ENCODE measurements at regions not wholly inside any gene's neighbourhood (a gene's known extent, or its start where the extent isn't known, plus 50 kb on each side); places are given as distances from the start of the nearest gene placed in this dataset.
A peak's percentile ranks its signal among the peaks of the same experiment; 100 is the strongest.

DNA sequence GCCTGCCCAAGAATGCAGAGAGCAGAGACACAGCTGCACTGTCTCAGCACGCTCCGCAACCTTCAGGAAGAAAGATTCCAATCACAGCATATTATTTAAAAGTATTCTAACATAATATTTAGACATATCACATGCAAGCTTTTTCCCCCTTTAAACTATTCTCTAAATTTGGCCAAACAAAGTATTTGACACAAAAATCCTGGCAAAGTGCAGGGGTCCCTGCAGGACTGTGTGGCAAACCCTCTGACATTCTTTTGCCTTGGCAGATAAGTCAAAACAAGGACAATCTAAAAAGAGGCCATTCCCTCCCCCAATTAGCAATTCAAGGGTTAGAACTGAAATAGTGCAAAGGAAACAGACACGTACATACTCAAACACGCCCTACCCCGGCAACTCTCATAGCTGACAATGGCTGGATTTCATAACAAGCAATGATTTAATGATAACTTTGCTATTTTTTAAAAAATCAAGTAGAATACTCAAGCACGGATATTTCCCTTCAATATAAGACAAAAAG, 225.3 kb downstream of the MRPL39 start:
- no peak for DNase-seq

DNA sequence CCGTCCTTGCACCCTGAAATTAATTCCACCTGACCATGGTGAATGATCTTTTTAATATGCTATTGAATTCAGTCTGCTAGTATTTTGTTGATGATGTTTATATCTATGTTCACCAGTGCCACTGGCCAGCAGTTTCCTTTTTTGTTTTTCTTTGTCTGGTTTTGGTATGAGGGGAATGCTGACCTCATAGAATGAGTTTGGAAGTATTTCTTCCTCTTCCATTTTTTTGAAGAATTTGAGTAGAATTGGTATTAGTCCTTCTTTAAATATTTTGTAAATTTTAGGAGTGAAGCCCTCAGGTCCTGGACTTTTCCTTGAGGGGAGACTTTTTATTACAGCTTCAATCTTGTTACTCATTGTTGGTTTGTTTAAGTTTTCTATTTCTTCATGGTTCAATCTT, 231.6 kb downstream of the MRPL39 start:
- DNase-seq, result peak in 1 of 3 donors; percentile 7

DNA sequence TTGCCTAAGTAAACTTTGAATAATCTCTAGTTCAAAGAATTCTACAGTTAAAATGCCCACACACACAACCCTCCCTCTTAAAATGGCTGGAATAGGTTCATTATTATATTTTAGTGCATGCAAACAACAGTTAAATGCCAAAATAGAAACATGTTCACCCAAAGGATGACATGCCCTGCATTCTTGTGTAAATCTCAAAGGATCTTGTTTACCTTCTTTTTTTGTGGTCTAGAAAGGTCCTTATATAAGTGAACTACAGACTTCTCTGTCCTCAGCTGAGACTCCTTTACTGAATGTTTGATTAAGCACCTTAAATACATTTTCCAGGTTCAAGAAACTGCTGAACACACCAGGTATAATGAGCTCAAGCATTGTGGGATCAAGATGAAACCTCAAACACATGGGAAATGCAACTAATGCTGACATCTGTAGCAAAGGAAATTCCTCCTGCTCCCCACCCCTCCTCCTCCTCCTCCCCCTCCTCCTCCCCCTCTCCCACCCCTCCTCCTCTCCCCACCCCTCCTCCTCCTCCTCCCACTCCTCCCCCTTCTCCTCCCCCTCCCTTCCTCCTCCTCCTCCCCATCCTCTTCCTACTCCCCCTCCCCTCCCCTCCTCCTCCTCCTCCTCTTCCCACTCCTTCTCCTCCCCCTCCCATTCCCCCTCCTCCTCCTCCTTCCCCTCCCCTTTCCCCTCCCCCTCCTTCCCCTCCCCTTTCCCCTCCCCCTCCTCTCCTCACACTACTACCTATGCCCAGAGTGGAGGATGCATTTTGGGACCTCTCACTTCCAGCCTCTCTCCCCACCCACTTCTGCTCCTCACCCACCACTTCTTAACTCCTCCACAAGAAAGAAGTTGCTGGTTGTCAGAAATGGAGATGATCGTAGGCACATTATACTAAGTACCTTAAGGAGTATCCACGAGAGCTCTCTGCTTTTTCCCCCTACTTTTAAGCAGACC, 233.9 kb downstream of the MRPL39 start:
- DNase-seq, result no peak

DNA sequence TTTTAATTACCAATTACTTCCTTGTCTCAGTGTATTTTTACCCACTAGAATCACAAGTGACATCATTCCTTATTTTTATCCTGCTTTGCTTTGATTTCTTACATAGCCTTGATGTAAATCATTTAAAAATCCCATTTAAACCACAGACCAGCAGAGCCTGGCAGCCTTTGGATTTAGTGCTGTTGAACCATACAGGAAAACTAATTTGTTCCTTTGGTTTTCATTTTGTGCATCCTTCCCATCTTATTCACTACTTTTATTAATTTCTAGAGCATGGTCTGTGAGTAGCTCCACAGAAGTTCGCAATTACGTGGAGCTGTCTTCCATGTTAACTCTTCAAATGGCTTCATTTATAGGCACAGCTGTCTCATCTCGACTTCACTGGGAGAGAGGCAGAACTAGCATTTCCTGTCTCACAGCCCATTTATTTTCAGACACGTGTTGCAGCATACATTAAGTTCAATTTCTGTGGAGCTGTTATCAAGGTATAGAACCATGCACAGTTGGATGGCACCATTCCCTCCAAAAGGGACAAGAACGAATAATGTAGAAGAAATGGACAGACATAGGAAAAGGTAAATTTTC, 235.3 kb downstream of the MRPL39 start:
- peak in 1 of 3 donors; percentile 21 for DNase-seq

DNA sequence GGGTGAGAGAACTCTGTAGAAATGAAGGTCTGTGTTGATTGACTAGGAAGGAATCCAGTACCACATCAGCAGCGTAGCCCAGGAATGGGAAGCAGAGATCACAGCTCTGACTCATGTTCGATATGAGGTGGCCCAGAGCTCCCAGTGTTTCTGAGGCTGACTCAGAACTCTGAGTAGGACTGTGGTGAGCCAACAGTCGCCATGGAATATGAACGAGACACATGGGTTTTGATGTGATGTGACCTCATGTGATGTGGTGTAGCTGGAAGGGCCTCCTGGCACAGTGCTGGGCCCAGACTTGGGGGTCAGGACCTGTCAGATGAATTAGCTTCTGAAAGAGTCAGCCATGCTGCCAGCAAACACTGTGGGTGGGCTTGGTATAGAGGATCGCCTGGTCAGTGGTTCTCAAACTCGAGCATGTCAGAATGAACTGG, 237.0 kb downstream of the MRPL39 start:
- DNase-seq, result peak in 1 of 3 donors; percentile 96

DNA sequence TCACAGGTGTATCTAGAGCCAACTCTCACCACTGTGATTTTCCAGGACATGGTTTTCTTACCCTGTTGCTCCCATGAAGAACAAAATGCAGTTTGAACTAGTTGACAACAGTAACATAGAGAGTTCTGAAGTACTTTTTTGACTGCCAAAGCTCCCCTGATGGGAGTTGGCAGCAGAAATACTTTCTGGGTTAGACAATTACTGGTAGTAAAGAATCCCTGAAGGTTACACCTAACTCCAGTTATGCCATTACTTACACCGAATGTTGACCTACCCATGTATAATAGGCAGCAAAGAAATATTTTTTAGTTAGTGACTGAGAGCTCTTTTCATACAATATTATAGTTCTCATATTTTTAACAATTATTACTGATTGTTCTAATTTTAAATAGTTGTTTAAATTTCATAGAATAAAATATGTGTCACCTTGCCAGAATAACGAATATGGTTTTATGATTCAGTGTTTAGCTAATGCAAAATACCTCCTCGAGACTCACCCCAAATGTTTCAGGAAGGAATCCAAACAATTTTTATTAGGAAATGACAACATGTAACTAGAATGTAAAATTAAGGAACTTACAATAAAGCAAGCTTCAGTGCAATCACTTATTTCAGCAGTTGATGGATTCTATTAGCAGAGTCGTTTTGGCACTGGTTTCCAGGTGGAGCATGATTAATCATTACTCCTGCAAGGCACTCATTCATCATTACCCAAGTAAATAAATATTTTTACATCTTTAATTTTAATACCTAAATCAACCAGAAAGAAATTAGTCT, 237.6 kb downstream of the MRPL39 start:
- DNase-seq, result peak in 1 of 3 donors; percentile 72

DNA sequence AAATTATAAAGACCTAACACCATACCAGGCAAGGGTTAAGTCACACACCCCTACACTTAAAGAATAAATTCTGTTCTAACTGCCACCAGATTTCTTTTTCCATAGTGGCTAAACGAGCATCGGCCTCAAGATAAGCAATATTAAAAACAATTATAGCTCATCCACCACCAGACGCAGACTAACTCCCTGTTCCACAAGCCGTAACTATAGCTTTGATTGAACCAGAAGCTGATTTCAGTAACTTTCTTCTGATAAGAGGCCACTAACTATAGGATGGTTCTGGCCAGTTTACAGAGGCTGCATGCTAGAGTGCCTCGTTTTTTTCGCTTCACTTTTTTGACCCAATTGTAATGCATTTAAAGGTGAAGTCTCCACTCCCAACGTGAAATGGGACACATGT, 238.8 kb downstream of the MRPL39 start:
- DNase-seq, result no peak

DNA sequence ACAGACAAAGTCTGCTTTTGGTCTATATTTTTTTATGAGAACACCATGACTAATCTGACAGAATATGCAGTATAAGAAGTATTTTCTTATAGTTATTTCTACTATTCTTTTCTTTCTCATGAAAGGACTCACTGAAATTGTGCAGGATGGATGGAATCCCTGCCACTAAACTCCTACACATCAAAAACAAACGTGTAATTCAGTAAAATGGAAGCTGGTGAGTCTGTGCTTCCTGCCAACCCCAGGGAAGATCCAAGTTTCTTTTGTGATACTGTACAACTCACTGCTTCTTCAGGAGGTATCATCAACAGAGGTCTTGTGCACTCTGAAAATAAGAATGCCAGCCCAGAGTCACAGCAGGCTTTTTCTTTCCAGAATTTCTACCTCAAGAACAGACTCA, 241.2 kb downstream of the MRPL39 start:
- no peak for DNase-seq

DNA sequence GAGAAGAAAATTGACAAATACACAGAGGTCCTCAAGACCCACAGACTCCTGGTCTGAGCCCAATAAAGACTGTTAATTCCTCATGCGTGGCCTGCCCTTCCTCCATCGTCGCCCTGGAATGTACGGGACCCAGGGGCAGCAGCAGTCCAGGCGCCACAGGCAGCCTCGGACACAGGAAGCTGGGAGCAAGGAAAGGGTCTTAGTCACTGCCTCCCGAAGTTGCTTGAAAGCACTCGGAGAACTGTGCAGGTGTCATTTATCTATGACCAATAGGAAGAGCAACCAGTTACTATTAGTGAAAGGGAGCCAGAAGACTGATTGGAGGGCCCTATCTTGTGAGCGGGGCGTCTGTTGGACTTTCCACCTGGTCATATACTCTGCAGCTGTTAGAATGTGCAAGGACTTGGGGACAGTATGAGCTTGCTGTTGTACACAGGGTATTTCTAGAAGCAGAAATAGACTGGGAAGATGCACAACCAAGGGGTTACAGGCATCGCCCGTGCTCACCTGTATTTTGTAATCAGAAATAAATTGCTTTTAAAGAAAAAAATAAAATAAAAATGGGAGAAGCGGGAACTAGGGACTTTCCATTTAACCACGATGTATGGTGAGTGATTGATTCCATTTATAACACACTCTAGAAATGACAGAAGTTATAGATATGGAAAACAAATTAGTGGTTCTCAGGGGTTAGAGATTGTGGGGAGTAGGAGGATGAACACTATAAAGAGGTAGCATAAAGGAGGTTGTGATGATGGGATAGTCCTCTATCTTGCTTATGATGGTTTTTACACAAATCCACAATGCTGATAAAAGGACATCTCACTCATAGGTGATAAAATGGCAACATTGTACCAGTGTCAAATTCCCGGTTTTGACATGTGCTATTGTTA, 244.7 kb downstream of the MRPL39 start:
- no peak for DNase-seq

DNA sequence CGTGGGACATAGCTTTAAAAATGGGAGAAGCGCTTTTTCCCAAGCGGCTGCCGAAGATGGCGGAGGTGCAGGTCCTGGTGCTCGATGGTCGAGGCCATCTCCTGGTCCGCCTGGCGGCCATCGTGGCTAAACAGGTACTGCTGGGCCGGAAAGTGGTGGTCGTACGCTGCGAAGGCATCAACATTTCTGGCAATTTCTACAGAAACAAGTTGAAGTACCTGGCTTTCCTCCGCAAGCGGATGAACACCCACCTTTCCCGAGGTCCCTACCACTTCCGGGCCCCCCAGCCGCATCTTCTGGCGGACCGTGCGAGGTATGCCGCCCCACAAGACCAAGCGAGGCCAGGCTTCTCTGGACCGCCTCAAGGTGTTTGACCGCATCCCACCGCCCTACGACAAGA, 245.5 kb downstream of the MRPL39 start:
- DNase-seq, result no peak

DNA sequence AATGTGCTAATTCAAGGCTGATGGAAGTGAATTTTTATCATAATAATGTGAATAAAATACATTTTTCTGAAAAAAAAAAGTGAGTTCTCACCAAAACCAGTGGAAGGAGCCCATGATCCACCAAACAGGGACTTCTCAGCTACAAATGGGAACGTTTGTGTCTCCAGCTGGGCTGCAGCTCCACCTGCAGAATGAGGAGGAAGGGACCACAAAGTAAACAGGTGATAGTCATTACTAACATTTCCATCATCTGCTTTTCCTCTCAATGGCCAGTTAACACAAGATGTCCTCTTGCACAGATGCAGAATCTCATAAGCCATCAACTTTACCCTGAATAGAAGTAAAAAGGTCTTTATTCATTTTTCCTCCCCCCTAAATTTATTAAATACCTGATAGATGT, 246.2 kb downstream of the MRPL39 start:
- DNase-seq, result no peak

DNA sequence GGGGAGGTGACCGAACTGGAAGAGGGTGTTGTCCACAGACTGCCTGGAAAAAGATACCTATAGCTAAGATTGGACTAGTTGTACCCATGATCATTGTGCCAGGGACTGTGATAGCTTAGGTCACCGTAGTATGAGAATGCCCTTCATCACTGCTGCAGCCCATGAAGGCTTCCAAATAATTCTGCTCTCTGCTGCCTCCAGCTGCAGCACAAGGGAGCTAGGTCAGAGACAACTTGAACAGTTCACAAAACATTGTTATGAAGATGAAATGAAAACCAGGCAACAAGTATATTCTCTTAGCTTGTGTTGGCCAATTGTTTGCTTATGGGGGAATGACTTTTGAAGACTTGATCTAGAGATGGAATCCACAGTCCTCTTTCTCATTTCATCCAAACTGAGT, 246.7 kb downstream of the MRPL39 start:
- no peak for DNase-seq

DNA sequence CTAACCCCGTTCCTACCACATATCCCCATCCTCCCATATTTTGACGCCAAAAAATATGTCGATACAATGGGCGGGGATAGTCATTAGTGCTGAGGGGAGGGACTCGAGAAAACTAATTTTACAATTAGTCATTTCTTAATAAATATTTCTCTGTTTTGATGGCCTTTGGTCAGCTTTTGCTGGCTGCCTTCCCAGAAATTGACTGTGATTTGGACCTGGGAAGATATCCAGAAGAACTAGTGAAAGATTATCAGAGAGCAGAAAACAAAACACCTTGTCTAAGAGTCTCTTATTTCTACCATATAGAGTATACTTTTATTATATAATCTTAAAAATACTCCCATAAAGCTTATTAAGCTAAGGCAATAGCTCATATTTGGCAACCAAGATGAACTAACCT, 247.6 kb downstream of the MRPL39 start:
- no peak for DNase-seq

DNA sequence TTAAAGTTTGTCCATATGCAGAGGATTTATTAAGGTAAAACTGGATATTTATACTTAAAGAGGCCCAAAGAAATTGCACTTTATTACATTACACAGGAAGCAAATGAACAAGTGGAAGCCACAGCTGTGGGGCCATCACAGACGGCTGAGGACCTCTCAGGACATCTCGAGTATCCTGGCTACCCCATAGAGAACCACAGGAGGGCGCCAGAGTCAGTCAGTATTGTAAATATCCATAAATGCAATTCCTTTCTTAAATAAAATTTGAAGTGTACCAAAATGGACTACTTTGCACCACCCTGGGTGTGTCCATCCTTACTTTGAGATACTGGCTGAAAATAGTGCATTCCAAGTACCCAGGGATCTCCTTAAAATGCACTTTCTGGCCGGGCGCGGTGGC, 257.2 kb downstream of the MRPL39 start:
- no peak for DNase-seq

DNA sequence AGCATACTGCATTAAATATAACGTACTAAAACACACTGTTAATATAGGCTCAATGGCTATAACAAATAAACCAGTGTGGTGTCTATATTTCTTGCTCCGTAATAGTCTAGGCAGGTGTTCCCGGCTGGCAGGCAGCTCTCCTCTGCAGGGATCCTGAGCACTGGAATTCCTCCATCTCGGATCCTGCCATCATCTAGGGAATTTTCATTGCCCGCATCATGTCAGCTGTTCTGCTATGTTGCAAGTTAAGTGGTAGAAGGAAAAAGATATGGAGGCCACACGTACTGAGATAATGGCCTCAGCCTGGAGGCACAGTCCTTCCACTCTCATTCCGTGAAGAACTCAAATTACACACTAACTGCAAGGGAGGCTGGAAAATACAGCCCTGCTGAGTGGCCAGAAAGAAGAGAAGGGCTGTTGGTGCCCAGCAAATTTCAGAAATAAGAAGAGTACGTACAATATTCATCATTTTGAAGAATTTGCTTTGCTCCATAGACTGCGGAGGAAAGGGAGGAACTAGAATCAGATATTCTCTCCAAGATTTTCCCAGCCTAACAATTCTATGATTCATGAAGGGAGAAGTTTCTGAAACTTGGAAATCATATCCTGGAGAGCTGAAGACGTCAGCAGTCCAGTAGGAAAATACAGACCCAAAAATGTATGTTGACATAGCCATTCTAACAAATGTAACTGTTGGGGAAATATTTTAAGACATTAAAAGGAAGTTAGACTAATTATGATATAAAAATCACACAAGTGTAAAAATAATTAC, 263.3 kb downstream of the MRPL39 start:
- DNase-seq, result no peak

DNA sequence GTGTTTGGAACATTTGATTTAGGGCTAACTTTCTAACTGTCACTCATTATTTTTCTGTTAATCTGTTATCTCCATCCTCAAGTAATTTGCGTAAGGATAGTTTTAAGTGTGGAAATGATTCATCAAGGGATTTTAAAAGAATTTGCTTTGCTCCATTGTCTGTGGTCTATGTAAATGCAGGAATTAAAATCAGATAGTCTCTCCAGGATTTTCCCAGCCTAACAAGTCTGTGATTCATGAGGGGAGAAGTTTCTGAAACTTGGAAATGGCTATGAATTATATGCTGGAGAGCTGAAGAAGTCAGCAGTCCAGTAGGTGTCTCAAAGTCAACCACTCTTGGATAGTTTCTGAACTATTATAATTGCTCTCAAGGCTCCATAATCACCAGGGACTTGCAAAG, 264.5 kb downstream of the MRPL39 start:
- peak in 1 of 3 donors; percentile 68 for DNase-seq

DNA sequence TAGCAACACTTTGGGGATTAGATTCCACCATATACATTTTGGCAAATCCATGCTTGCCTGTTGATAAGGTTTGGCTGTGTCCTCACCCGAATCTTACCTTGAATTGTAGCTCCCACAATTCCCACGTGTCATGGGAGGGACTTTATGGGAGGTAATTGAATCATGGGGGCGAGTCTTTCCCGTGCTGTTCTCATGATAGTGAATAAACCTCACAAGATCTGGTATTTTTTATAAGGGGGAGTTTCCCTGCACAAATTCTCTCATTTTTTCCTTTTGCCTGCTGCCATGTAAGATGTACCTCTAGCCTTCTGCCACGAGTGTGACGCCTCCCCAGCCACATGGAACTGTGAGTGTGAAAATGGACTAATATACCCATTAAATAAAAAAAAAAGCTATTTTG, 265.3 kb downstream of the MRPL39 start:
- no peak for DNase-seq

DNA sequence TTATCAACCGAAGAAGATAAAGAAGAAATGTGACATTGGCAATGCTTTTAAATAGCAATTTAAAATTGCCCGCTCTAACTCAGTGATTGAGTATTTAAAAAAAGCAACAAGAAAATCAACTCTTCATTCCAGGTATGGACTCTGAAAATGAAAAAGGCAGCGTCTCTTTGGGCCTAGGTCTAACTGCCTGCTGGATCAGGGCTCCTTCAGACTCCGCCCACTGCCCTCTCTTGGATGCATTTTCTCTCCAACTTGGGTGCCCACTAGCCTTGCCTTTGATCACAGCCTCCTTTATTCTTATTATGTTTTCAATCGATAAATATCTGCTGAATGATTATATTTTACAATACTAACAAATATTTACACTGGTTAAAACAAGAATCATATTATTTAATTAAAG, 268.9 kb downstream of the MRPL39 start:
- DNase-seq, result no peak

DNA sequence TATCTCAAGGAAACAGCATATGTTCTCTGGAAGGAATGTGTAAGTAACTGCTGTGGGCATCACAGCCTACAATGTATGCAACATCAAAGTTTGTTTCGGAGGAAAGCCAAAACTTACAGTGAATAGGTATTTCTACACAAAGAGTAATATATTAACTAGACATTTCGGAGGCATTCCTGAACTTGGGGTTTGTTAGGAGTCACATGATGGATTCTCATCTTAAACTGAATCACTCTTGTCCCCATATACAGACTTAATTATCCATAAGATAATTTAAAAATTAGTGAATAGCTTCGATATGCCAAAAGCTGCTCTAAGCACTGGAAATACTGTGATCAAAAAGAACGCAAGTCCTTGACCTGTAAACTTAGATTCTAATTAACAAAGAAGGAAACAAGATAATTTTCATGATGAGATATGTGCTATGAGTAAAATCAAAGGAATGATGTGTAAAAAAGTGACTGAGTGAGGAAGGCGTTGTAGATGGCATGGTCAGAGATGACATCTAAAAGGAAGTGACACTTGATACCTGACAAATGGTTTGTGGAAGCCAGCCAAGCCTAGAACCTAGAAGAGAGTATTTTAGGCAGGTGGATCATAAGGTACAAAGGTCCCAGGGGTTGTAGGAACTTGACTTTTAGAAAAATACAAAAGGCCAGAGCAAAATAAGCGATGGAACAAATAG, 273.1 kb downstream of the MRPL39 start:
- DNase-seq, result no peak

DNA sequence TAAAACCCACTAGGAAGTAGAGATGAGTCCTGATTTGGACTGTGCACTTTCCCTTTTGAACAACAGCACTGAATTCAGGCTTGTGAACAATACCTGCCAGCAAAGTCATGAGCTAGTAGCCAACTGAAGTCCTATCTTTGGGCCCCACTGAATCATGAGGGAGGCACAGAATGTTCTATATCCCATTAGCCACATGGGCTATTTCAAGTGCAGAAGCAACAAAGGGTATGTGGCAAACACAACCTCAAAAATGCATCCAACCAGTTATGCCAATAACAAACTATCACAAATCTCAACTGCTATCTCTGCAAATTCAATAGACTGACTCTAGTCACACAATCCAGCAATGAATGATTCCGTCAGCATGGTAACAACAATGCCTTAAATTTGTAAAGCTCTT, 276.0 kb downstream of the MRPL39 start:
- no peak for DNase-seq

Data from muscle of back (tissue), 3 donors.